H1 (cell line): ENCODE measurements at regions not wholly inside any gene's neighbourhood (a gene's known extent, or its start where the extent isn't known, plus 50 kb on each side); places are given as distances from the start of the nearest gene placed in this dataset.

Experiments
- CHD7 ChIP-seq: fragments of 300-600 bp; sonication (generic); IDR thresholded peaks from 2 replicates; pipeline ENCODE4 v1.7.1; 2012; ENCODE audit warnings: low read length, moderate library complexity, mild to moderate bottlenecking, inconsistent platforms; ENCODE audit not compliant: insufficient replicate concordance

GRCh38 chr11:76263657-76264056 is 57.4 kb upstream of the WNT11 start (continued):
- no peak for TF ChIP-seq CHD7
